Nephron (organoid): ENCODE measurements at regions not wholly inside any gene's neighbourhood (a gene's known extent, or its start where the extent isn't known, plus 50 kb on each side); places are given as distances from the start of the nearest gene placed in this dataset.

Experiments used
- H3K27ac Mint-ChIP-seq, 3 experiments: 2 replicates each; pipeline ENCODE4 v1.8.0; 2020; ENCODE audit warnings: mixed read lengths in 3 of 3, mild to moderate bottlenecking in 2 of 3, moderate library complexity in 1 of 3
- H3K27me3 Mint-ChIP-seq: 2 replicates; pipeline ENCODE4 v1.8.0; 2021; ENCODE audit warnings: low read depth, mild to moderate bottlenecking, moderate library complexity, mixed read lengths
- H3K36me3 Mint-ChIP-seq: 2 replicates; pipeline ENCODE4 v1.8.0; 2020; ENCODE audit warnings: low read depth, mixed read lengths
- H3K4me1 Mint-ChIP-seq: 2 replicates; pipeline ENCODE4 v1.8.0; 2020; ENCODE audit warnings: mixed read lengths
- H3K4me3 Mint-ChIP-seq, 3 experiments: 2 replicates each; pipeline ENCODE4 v1.8.0; 2020; ENCODE audit warnings: mild to moderate bottlenecking in 3 of 3, mixed read lengths in 3 of 3, moderate library complexity in 2 of 3
- H3K9me3 Mint-ChIP-seq: 2 replicates; pipeline ENCODE4 v1.8.0; 2020; ENCODE audit warnings: mixed read lengths
- CTCF ChIP-seq, 3 experiments: fragments of 200-600 bp; sonication (generic); IDR thresholded peaks; one replicate each; pipeline ENCODE4 v1.5.0; 2021; ENCODE audit warnings: antibody characterized with exemption in 3 of 3; ENCODE audit not compliant: unreplicated experiment in 3 of 3

GRCh38 chr17:13281626-13282025 is 263.8 kb upstream of the ELAC2 start:
- Mint-ChIP-seq H3K4me3 (no peak overlapping the region), H3K27me3 (no peaks in the 10 kb centered on the region), H3K9me3 (peaks cover 3% of the 10 kb centered on the region), H3K4me1 (no peaks in the 10 kb centered on the region), H3K27ac (no peak overlapping the region), H3K36me3 (no peaks in the 10 kb centered on the region)
- no peak for TF ChIP-seq CTCF (IDR thresholded peaks at IDR 0.05; ENCODE audit: unreplicated experiment in 3 of 3)

- no peak for TF ChIP-seq CTCF (IDR thresholded peaks at IDR 0.05; ENCODE audit: unreplicated experiment in 3 of 3)
- H3K36me3 Mint-ChIP-seq = no peaks in the 10 kb centered on the region
- no peak overlapping the region for H3K4me3 Mint-ChIP-seq
- no peaks in the 10 kb centered on the region for H3K4me1 Mint-ChIP-seq
- H3K9me3 Mint-ChIP-seq = peaks cover 3% of the 10 kb centered on the region
- H3K27ac Mint-ChIP-seq = no peak overlapping the region
- peaks cover 5% of the 10 kb centered on the region for H3K27me3 Mint-ChIP-seq
These were observed 256.0 kb upstream of the ELAC2 start for GRCh38 chr17:13273806-13274205.

GRCh38 chr17:13272296-13272695 is 254.5 kb upstream of the ELAC2 start:
- Mint-ChIP-seq H3K4me3 (no peak overlapping the region), H3K4me1 (no peaks in the 10 kb centered on the region), H3K36me3 (no peaks in the 10 kb centered on the region), H3K27ac (no peak overlapping the region), H3K27me3 (peaks cover 5% of the 10 kb centered on the region), H3K9me3 (no peaks in the 10 kb centered on the region)
- no peak for TF ChIP-seq CTCF (IDR thresholded peaks at IDR 0.05; ENCODE audit: unreplicated experiment in 3 of 3)

- peaks cover 5% of the 10 kb centered on the region for H3K27me3 Mint-ChIP-seq
- no peaks in the 10 kb centered on the region for H3K9me3 Mint-ChIP-seq
- no peak overlapping the region for H3K27ac Mint-ChIP-seq
- no peaks in the 10 kb centered on the region for H3K36me3 Mint-ChIP-seq
- H3K4me3 Mint-ChIP-seq = no peak overlapping the region
- H3K4me1 Mint-ChIP-seq = no peaks in the 10 kb centered on the region
- no peak for TF ChIP-seq CTCF (IDR thresholded peaks at IDR 0.05; ENCODE audit: unreplicated experiment in 3 of 3)
These were observed 251.2 kb upstream of the ELAC2 start for GRCh38 chr17:13268791-13269595.

GRCh38 chr17:13266606-13267005 is 248.8 kb upstream of the ELAC2 start:
- H3K4me3 Mint-ChIP-seq = no peak overlapping the region
- no peak for TF ChIP-seq CTCF (IDR thresholded peaks at IDR 0.05; ENCODE audit: unreplicated experiment in 3 of 3)
- no peaks in the 10 kb centered on the region for H3K9me3 Mint-ChIP-seq
- no peaks in the 10 kb centered on the region for H3K36me3 Mint-ChIP-seq
- no peaks in the 10 kb centered on the region for H3K4me1 Mint-ChIP-seq
- H3K27me3 Mint-ChIP-seq = peaks cover 5% of the 10 kb centered on the region
- no peak overlapping the region for H3K27ac Mint-ChIP-seq

- Mint-ChIP-seq H3K27me3 (peaks cover 5% of the 10 kb centered on the region), H3K27ac (no peak overlapping the region), H3K36me3 (no peaks in the 10 kb centered on the region), H3K4me3 (no peak overlapping the region), H3K4me1 (no peaks in the 10 kb centered on the region), H3K9me3 (no peaks in the 10 kb centered on the region)
- no peak for TF ChIP-seq CTCF (IDR thresholded peaks at IDR 0.05; ENCODE audit: unreplicated experiment in 3 of 3)
These were observed 247.5 kb upstream of the ELAC2 start for GRCh38 chr17:13265311-13265710.
